ENCODE measurements at regions not wholly inside any gene's neighbourhood (a gene's known extent, or its start where the extent isn't known, plus 50 kb on each side); places are given as distances from the start of the nearest gene placed in this dataset.
A peak's percentile ranks its signal among the peaks of the same experiment; 100 is the strongest.
"Not testable (repeated sequence)": the region's sequence is repeated elsewhere in the genome, so short reads cannot be mapped to it uniquely, and the experiment has no call there.

- H3K4me2 ChIP-seq (ENCODE audit: insufficient read depth, low read length); ATAC-seq; DNase-seq (ENCODE audit: extremely low read depth in 1 of 4, low spot score in 3 of 4); H3K9me1 ChIP-seq (ENCODE audit: control insufficient read depth, insufficient read depth, low read length); H3K9ac ChIP-seq (ENCODE audit: insufficient read depth in 1 of 2, low read depth in 2 of 2, low read length in 2 of 2); in situ Hi-C loops (cut with MboI); POLR2A ChIA-PET; H3K9me3 ChIP-seq (replicated peaks; ENCODE audit: control insufficient read depth, insufficient read depth, low read depth, low read length); H3K4me1 ChIP-seq (replicated peaks in 1 of 2; ENCODE audit: control insufficient read depth in 2 of 2, insufficient read depth in 2 of 2, low read length in 2 of 2); H3K27me3 ChIP-seq (ENCODE audit: control insufficient read depth in 2 of 2, insufficient read depth in 2 of 2, low read length in 2 of 2); H3K79me2 ChIP-seq (ENCODE audit: control insufficient read depth, insufficient read depth, low read length); BruUV-seq (replicated peaks); H4K20me1 ChIP-seq (replicated peaks; ENCODE audit: control insufficient read depth, insufficient read depth, low read length); FAIRE-seq; H3K36me3 ChIP-seq (ENCODE audit: control insufficient read depth, insufficient read depth, low read length); H3K27ac ChIP-seq (ENCODE audit: extremely low read depth, low read depth, low read length); CTCF ChIA-PET (ENCODE audit: low intra/inter-chr PET ratio); H3K4me3 ChIP-seq; H2AFZ ChIP-seq (ENCODE audit: low read depth, low read length): not testable (repeated sequence)
- intact Hi-C loops (cut with micrococcal nuclease), result loop anchor here (10.0 kb wide), 1 partner anchor 557 kb away; no protein-coding TSS in a partner anchor
- peak; percentile 41; the same call in 1 of the 2 replicates for TF ChIP-seq MAFG (tag; conservative IDR thresholded peaks at IDR 0.05)
- peak; percentile 22; the same call in 1 of the 2 replicates for TF ChIP-seq C11orf30 (IDR thresholded peaks at IDR 0.05; ENCODE audit: low read depth)
- peak; percentile 10; the same call in 1 of the 2 replicates for TF ChIP-seq MAFF (IDR thresholded peaks at IDR 0.05; ENCODE audit: low read length)
- TF ChIP-seq ZNF316 (IDR thresholded peaks at IDR 0.05), result peak; percentile 54
- WGBS (ENCODE audit: insufficient coverage, low coverage, missing lambda C conversion rate), result 0% methylated on average over 4 of the region's 4 CpGs
These were observed 233.7 kb downstream of the CEP170 start for GRCh38 chr1:243021365-243021764.

DNA sequence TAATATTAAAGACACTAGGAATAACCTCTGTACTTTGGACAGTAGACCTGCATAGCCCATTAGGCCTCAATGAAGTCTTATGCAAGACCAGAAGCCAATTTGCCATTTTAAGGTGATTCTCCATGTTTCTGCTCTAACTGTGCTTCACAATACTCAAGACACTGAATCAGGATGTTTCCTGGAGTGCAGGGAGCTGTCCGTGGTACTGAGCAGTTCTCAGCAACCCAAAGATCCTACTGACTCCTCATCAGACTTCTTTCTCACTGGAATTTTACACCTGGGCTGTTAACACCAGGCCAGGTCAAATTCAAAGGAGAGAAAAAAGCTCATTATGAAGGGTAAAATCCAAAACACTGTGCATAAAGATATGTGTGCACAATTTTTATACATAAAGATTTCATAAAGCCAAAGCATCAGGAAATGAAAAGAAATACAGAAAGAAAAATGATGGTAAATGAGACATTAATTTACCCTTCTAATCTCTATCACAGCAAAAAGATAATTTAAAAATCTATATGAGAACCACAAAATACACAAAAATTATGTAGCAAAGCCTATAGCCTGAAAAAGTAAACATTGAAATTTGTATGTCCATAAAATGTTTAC, 235.9 kb downstream of the CEP170 start:
- H3K36me3 ChIP-seq (ENCODE audit: control insufficient read depth, insufficient read depth, low read length); CTCF ChIA-PET (ENCODE audit: low intra/inter-chr PET ratio); H3K27me3 ChIP-seq (ENCODE audit: control insufficient read depth in 2 of 2, insufficient read depth in 2 of 2, low read length in 2 of 2); H3K27ac ChIP-seq (ENCODE audit: extremely low read depth, low read depth, low read length); H4K20me1 ChIP-seq (replicated peaks; ENCODE audit: control insufficient read depth, insufficient read depth, low read length); ATAC-seq; BruUV-seq (replicated peaks); H2AFZ ChIP-seq (ENCODE audit: low read depth, low read length); DNase-seq (ENCODE audit: extremely low read depth in 1 of 4, low spot score in 3 of 4); H3K4me2 ChIP-seq (ENCODE audit: insufficient read depth, low read length); H3K79me2 ChIP-seq (ENCODE audit: control insufficient read depth, insufficient read depth, low read length); H3K9ac ChIP-seq (ENCODE audit: insufficient read depth in 1 of 2, low read depth in 2 of 2, low read length in 2 of 2); H3K4me3 ChIP-seq; intact Hi-C loops (cut with micrococcal nuclease); in situ Hi-C loops (cut with MboI); H3K9me3 ChIP-seq (replicated peaks; ENCODE audit: control insufficient read depth, insufficient read depth, low read depth, low read length); H3K4me1 ChIP-seq (replicated peaks in 1 of 2; ENCODE audit: control insufficient read depth in 2 of 2, insufficient read depth in 2 of 2, low read length in 2 of 2); H3K9me1 ChIP-seq (ENCODE audit: control insufficient read depth, insufficient read depth, low read length); POLR2A ChIA-PET: not testable (repeated sequence)
- WGBS (ENCODE audit: insufficient coverage, low coverage, missing lambda C conversion rate), result 0% methylated on average over 1 of the region's 1 CpG
- peak; percentile 19 for FAIRE-seq
- TF ChIP-seq EHMT2 (IDR thresholded peaks at IDR 0.05) (peak; percentile 94), REST (IDR thresholded peaks at IDR 0.05; ENCODE audit: borderline replicate concordance) (peak; percentile 97), REST (CRISPR knock-in tag; IDR thresholded peaks at IDR 0.05; ENCODE audit: low read depth) (peak; percentile 89), MAZ (CRISPR knock-in tag; conservative IDR thresholded peaks at IDR 0.05 in 1 of 2, IDR thresholded peaks at IDR 0.05 in 1 of 2) (0 out of 4 replicates have a peak, but pooled peaks of 1 of the 2 experiments have one; percentile 24), MIER1 (IDR thresholded peaks at IDR 0.05; ENCODE audit: low read depth) (peak; percentile 87)

Data from K562 (cell line).